Tibial nerve (tissue), 4 donors: ENCODE measurements at regions not wholly inside any gene's neighbourhood (a gene's known extent, or its start where the extent isn't known, plus 50 kb on each side); places are given as distances from the start of the nearest gene placed in this dataset.

Experiments
- DNase-seq, 2 donors: peaks; one replicate each; pipeline ENCODE4 v3.0.0-alpha.2; 2019; ENCODE audit warnings: low spot score in 2 of 2
- H3K27ac ChIP-seq, 4 donors: fragments of 200-600 bp; sonication (generic) in 3 of 4; one replicate each; pipeline ENCODE4 v1.5.1; 2017 to 2019; ENCODE audit warnings: mild to moderate bottlenecking in 1 of 4
- H3K27me3 ChIP-seq, 2 donors: fragments of 200-600 bp; sonication (generic) in 1 of 2; one replicate each; pipeline versions ENCODE4 v1.5.1 to v1.6.0; 2017 to 2019
- H3K36me3 ChIP-seq, 3 donors: fragments of 200-600 bp; sonication (generic); one replicate each; pipeline ENCODE4 v1.5.1; 2018 to 2019
- H3K4me1 ChIP-seq, 4 donors: fragments of 200-600 bp; sonication (generic) in 3 of 4; one replicate each; pipeline ENCODE4 v1.5.1; 2017 to 2019
- H3K4me3 ChIP-seq, 4 donors: fragments of 200-600 bp; sonication (generic) in 3 of 4; one replicate each; pipeline ENCODE4 v1.5.1; 2017 to 2019; ENCODE audit warnings: mild to moderate bottlenecking in 1 of 4, moderate library complexity in 1 of 4
- H3K9me3 ChIP-seq, 4 donors: fragments of 200-600 bp; sonication (generic) in 3 of 4; one replicate each; pipeline ENCODE4 v1.5.1; 2017 to 2019
- CTCF ChIP-seq, 5 experiments: fragments of 200-600 bp in 3 of 5; fragments of 450-650 bp in 2 of 5; sonication (generic) in 3 of 5; IDR thresholded peaks; one replicate each; pipeline ENCODE4 v1.5.1; 2016 to 2019; ENCODE audit warnings: antibody characterized with exemption in 5 of 5, mild to moderate bottlenecking in 3 of 5, moderate library complexity in 2 of 5
- EP300 ChIP-seq, 2 donors: sonication (generic); formaldehyde crosslinking; IDR thresholded peaks; one replicate each; pipeline ENCODE4 v1.6.1; 2017; ENCODE audit warnings: antibody characterized with exemption in 2 of 2, mild to moderate bottlenecking in 1 of 2
- POLR2A ChIP-seq, 2 donors: fragments of 450-650 bp; IDR thresholded peaks; one replicate each; pipeline ENCODE4 v1.6.1; 2017; ENCODE audit warnings: antibody characterized with exemption in 2 of 2, mild to moderate bottlenecking in 2 of 2, moderate library complexity in 2 of 2
- WGBS, 2 donors: methylation state at CpG; one replicate each; pipeline ENCODE4 v1.1.5; 2018; 5-methylcytosine and 5-hydroxymethylcytosine counted together

DNA sequence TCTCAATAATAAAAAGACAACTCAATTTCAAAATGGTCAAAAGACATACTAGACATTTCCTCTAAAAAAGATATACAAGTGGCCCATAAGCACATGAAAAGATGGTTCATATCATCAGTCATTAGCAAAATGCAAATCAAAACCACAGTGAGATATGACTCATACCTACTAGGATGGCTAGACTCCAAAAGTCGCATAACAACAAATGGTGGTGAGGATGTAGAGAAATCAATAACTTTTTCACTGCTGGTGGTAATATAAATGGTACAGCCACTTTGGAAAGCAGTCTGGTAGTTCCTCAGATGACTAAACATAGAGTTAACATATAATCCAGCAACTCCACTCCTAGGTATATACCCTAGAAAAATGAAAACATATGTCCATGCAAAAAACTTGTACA, 242.3 kb upstream of the NOL4 start:
- H3K27ac ChIP-seq = no peak overlapping the region
- no peaks in the 10 kb centered on the region for H3K4me1 ChIP-seq
- no peak overlapping the region for H3K4me3 ChIP-seq
- WGBS, 2 donors = 77 to 86% methylated on average over 1 of the region's 1 CpG
- peaks cover 0 to 10% (median 0%) of the 10 kb centered on the region in 4 donors for H3K9me3 ChIP-seq
- TF ChIP-seq POLR2A (IDR thresholded peaks at IDR 0.05) = no peak
- no peak for TF ChIP-seq CTCF (IDR thresholded peaks at IDR 0.05)
- no peak for TF ChIP-seq EP300 (IDR thresholded peaks at IDR 0.05)
- H3K27me3 ChIP-seq = no peaks in the 10 kb centered on the region
- no peak for DNase-seq
- no peaks in the 10 kb centered on the region for H3K36me3 ChIP-seq

DNA sequence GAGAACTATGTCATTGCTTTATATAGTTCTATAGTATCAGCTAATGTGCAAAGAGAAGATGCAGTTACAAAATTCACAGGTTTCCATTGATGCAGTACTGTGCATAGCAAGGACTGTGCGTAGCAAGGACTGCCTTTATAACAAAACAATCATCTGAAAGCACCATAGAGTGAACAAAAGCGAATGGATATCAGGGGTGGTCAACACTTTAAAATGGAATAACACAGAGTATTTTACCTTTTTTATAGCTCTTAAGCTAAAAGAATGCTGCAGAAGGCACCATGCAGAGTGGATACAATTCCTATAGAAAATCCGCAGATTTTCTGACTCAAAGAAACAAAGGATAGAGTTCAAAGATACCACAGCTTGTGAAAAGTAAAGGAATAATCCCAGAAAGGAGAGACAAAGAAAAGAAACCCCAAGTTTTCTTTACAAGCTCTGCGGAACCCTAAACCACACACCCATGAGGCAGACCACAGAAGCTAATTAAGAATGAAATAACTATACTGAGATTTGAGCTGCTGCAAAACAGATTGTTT, 229.9 kb upstream of the DTNA start:
- DNase-seq = no peak
- 57 to 69% methylated on average over 4 of the region's 4 CpGs for WGBS, 2 donors
- Histone ChIP-seq H3K27ac (no peak overlapping the region), H3K4me1 (no peaks in the 10 kb centered on the region), H3K4me3 (no peak overlapping the region), H3K36me3 (no peaks in the 10 kb centered on the region), H3K27me3 (no peaks in the 10 kb centered on the region), H3K9me3 (no peaks in the 10 kb centered on the region)
- TF ChIP-seq EP300 (IDR thresholded peaks at IDR 0.05) (no peak), CTCF (IDR thresholded peaks at IDR 0.05) (no peak), POLR2A (IDR thresholded peaks at IDR 0.05) (no peak)

- Histone ChIP-seq H3K4me1 (no peaks in the 10 kb centered on the region), H3K4me3 (no peak overlapping the region), H3K27ac (no peak overlapping the region), H3K9me3 (no peaks in the 10 kb centered on the region), H3K27me3 (no peaks in the 10 kb centered on the region), H3K36me3 (no peaks in the 10 kb centered on the region)
- no peak for DNase-seq
- TF ChIP-seq EP300 (IDR thresholded peaks at IDR 0.05) (no peak), POLR2A (IDR thresholded peaks at IDR 0.05) (no peak), CTCF (IDR thresholded peaks at IDR 0.05) (no peak)
These were observed 227.9 kb upstream of the DTNA start for GRCh38 chr18:34482204-34482603.

DNA sequence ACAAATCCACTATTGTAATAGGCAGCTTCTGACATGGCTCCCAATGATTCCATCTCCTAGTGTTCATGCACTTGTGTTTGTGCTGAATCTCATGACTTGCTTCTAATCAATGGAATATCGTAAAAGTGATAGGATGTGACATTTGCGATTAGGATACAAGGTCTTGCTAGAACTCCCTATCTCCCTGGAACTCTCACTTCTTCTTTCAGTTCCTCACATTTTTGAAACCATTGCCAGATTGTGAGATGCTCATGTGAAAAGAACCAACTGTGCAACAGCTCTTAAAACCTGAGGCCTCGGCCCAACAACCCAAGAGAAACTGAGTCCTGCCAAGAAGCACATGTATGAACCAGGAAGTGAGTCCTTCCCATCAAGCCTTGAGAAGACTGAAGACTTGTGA, 226.9 kb upstream of the DTNA start:
- TF ChIP-seq EP300 (IDR thresholded peaks at IDR 0.05) (no peak), CTCF (IDR thresholded peaks at IDR 0.05) (no peak), POLR2A (IDR thresholded peaks at IDR 0.05) (no peak)
- no peaks in the 10 kb centered on the region for H3K4me1 ChIP-seq
- no peaks in the 10 kb centered on the region for H3K36me3 ChIP-seq
- no peak overlapping the region for H3K4me3 ChIP-seq
- DNase-seq = no peak
- no peaks in the 10 kb centered on the region for H3K9me3 ChIP-seq
- H3K27me3 ChIP-seq = no peaks in the 10 kb centered on the region
- H3K27ac ChIP-seq = no peak overlapping the region
- 78 to 85% methylated on average over 3 of the region's 3 CpGs for WGBS, 2 donors

GRCh38 chr18:34491719-34492118, 218.4 kb upstream of the DTNA start:
- Histone ChIP-seq H3K9me3 (no peaks in the 10 kb centered on the region), H3K36me3 (no peaks in the 10 kb centered on the region), H3K4me1 (peaks cover 0 to 24% (median 0%) of the 10 kb centered on the region in 4 donors), H3K27me3 (peaks cover 0 to 11% of the 10 kb centered on the region in 2 donors), H3K27ac (no peak overlapping the region), H3K4me3 (no peak overlapping the region)
- TF ChIP-seq CTCF (IDR thresholded peaks at IDR 0.05) (no peak), EP300 (IDR thresholded peaks at IDR 0.05) (no peak), POLR2A (IDR thresholded peaks at IDR 0.05) (no peak)
- DNase-seq = no peak
- WGBS, 2 donors = 80 to 83% methylated on average over 2 of the region's 2 CpGs
